H9 (cell line): ENCODE measurements at regions not wholly inside any gene's neighbourhood (a gene's known extent, or its start where the extent isn't known, plus 50 kb on each side); places are given as distances from the start of the nearest gene placed in this dataset.

Experiments used
- DNase-seq: peaks from one replicate; pipeline ENCODE4 v3.0.0-alpha.2; 2017
- H2AFZ ChIP-seq: one replicate; pipeline ENCODE4 v1.6.1; 2013; ENCODE audit warnings: mild to moderate bottlenecking, low read length, control low read depth, moderate library complexity
- H2AK5ac ChIP-seq: 2 replicates; pipeline ENCODE4 v1.6.1; 2013; ENCODE audit warnings: low read length, control low read depth, mixed read lengths; ENCODE audit not compliant: insufficient read length
- H2BK120ac ChIP-seq: one replicate; pipeline ENCODE4 v1.6.1; 2013; ENCODE audit warnings: low read depth, mild to moderate bottlenecking, low read length, control low read depth, inconsistent platforms; ENCODE audit not compliant: poor library complexity, severe bottlenecking
- H2BK12ac ChIP-seq: 2 replicates; pipeline ENCODE4 v1.6.1; 2013; ENCODE audit warnings: low read length, control low read depth, mixed read lengths, low read depth; ENCODE audit not compliant: insufficient read length
- H2BK15ac ChIP-seq: 2 replicates; pipeline ENCODE4 v1.6.1; 2013; ENCODE audit warnings: low read depth, low read length, control low read depth
- H2BK20ac ChIP-seq: one replicate; pipeline ENCODE4 v1.6.1; 2013; ENCODE audit warnings: low read depth, mild to moderate bottlenecking, low read length, control low read depth, inconsistent platforms; ENCODE audit not compliant: poor library complexity, severe bottlenecking
- H2BK5ac ChIP-seq: 2 replicates; pipeline ENCODE4 v1.6.1; 2013; ENCODE audit warnings: low read length, control low read depth, mixed read lengths; ENCODE audit not compliant: insufficient read length
- H3K14ac ChIP-seq: 2 replicates; pipeline ENCODE4 v1.6.1; 2013; ENCODE audit warnings: low read length, control low read depth; ENCODE audit not compliant: insufficient read depth
- H3K18ac ChIP-seq: 2 replicates; pipeline ENCODE4 v1.6.1; 2013; ENCODE audit warnings: low read depth, mild to moderate bottlenecking, mixed read lengths, low read length, control low read depth; ENCODE audit not compliant: insufficient read length
- H3K23ac ChIP-seq: 2 replicates; pipeline ENCODE4 v1.6.1; 2013; ENCODE audit warnings: low read length, control low read depth, mixed read lengths, low read depth; ENCODE audit not compliant: insufficient read length
- H3K23me2 ChIP-seq: 2 replicates; pipeline ENCODE4 v1.6.1; 2013; ENCODE audit warnings: low read depth, mild to moderate bottlenecking, mixed read lengths, low read length, control low read depth; ENCODE audit not compliant: insufficient read length, poor library complexity, severe bottlenecking
- H3K27ac ChIP-seq: 2 replicates; pipeline ENCODE4 v1.5.1; 2013; ENCODE audit warnings: low read length, control low read depth, mixed read lengths, low read depth; ENCODE audit not compliant: insufficient read length
- H3K27me3 ChIP-seq: 2 replicates; pipeline ENCODE4 v1.6.1; 2013; ENCODE audit warnings: low read length, control low read depth, inconsistent platforms; ENCODE audit not compliant: insufficient read depth
- H3K4ac ChIP-seq: 2 replicates; pipeline ENCODE4 v1.6.1; 2013; ENCODE audit warnings: low read depth, mild to moderate bottlenecking, control low read depth, inconsistent platforms, low read length, moderate library complexity
- H3K4me1 ChIP-seq: 2 replicates; pipeline ENCODE4 v1.6.1; 2013; ENCODE audit warnings: low read length, control low read depth, inconsistent platforms; ENCODE audit not compliant: insufficient read depth
- H3K4me2 ChIP-seq: 2 replicates; pipeline ENCODE4 v1.6.1; 2013; ENCODE audit warnings: low read length, control low read depth, mixed read lengths; ENCODE audit not compliant: insufficient read length, insufficient read depth
- H3K56ac ChIP-seq: 2 replicates; pipeline ENCODE4 v1.6.1; 2013; ENCODE audit warnings: low read depth, mild to moderate bottlenecking, mixed read lengths, low read length, control low read depth; ENCODE audit not compliant: insufficient read length
- H3K79me1 ChIP-seq: 2 replicates; pipeline ENCODE4 v1.6.1; 2013; ENCODE audit warnings: low read depth, mild to moderate bottlenecking, moderate library complexity, low read length, control low read depth, inconsistent platforms; ENCODE audit not compliant: insufficient read depth, poor library complexity, severe bottlenecking
- H3K79me2 ChIP-seq: 2 replicates; pipeline ENCODE4 v1.6.1; 2013; ENCODE audit warnings: low read length, control low read depth, inconsistent platforms; ENCODE audit not compliant: insufficient read depth
- H3K9ac ChIP-seq: 2 replicates; pipeline ENCODE4 v1.6.1; 2013; ENCODE audit warnings: low read length, control low read depth, mixed read lengths; ENCODE audit not compliant: insufficient read length; ENCODE audit errors: extremely low read depth
- H3K9me3 ChIP-seq: one replicate; pipeline ENCODE4 v1.6.1; 2013; ENCODE audit warnings: low read depth, low read length, inconsistent platforms; ENCODE audit not compliant: control insufficient read depth
- H3T11ph ChIP-seq: one replicate; pipeline ENCODE4 v1.6.1; 2013; ENCODE audit warnings: mild to moderate bottlenecking, low read length, control low read depth, inconsistent platforms
- H4K20me1 ChIP-seq: one replicate; pipeline ENCODE4 v1.6.1; 2013; ENCODE audit not compliant: control insufficient read depth, insufficient read length, insufficient read depth
- H4K5ac ChIP-seq: 2 replicates; pipeline ENCODE4 v1.6.1; 2013; ENCODE audit warnings: low read depth, mild to moderate bottlenecking, mixed read lengths, low read length, control low read depth; ENCODE audit not compliant: insufficient read length
- H4K8ac ChIP-seq: replicated peaks from 2 replicates; pipeline ENCODE4 v1.6.1; 2013; ENCODE audit warnings: low read length, control low read depth, mixed read lengths, low read depth; ENCODE audit not compliant: insufficient read length
- H4K91ac ChIP-seq: 2 replicates; pipeline ENCODE4 v1.6.1; 2013; ENCODE audit warnings: low read depth, mild to moderate bottlenecking, moderate library complexity, mixed read lengths, low read length, control low read depth; ENCODE audit not compliant: insufficient read length
- H3K27ac Mint-ChIP-seq, 3 experiments: 2 replicates in 2 of 3; 3 replicates in 1 of 3; pipeline ENCODE4 v1.8.0; 2020 to 2021; ENCODE audit warnings: mixed read lengths in 3 of 3, mild to moderate bottlenecking in 1 of 3, moderate library complexity in 1 of 3
- H3K27me3 Mint-ChIP-seq: 2 replicates; pipeline ENCODE4 v1.8.0; 2021; ENCODE audit warnings: low read depth, mild to moderate bottlenecking, moderate library complexity, mixed read lengths
- H3K36me3 Mint-ChIP-seq, 3 experiments: 2 replicates in 2 of 3; 3 replicates in 1 of 3; pipeline ENCODE4 v1.8.0; 2020 to 2021; ENCODE audit warnings: low read depth in 3 of 3, mixed read lengths in 3 of 3; ENCODE audit not compliant: insufficient read depth in 1 of 3
- H3K4me1 Mint-ChIP-seq, 2 experiments: 2 replicates each; pipeline ENCODE4 v1.8.0; 2020; ENCODE audit warnings: mixed read lengths in 2 of 2
- H3K4me3 Mint-ChIP-seq, 2 experiments: 2 replicates in 1 of 2; 3 replicates in 1 of 2; pipeline ENCODE4 v1.8.0; 2020 to 2021; ENCODE audit warnings: mild to moderate bottlenecking in 2 of 2, mixed read lengths in 2 of 2, moderate library complexity in 1 of 2
- H3K9me3 Mint-ChIP-seq, 2 experiments: 2 replicates in 1 of 2; 3 replicates in 1 of 2; pipeline ENCODE4 v1.8.0; 2020; ENCODE audit warnings: mild to moderate bottlenecking in 2 of 2, mixed read lengths in 2 of 2, moderate library complexity in 1 of 2
- WGBS: extraction: QIAGEN DNeasy Blood & Tissue Kit; methylation state at CpG from one replicate; pipeline ENCODE4 v1.1.7; 2013; ENCODE audit warnings: missing lambda C conversion rate, low lambda C conversion rate, mixed read lengths; ENCODE audit not compliant: insufficient read length; ENCODE audit errors: extremely low coverage; 5-methylcytosine and 5-hydroxymethylcytosine counted together
- TF ChIP-seq, protein P1 (sequence below): fragments of 200-600 bp; sonication (generic); conservative IDR thresholded peaks from 3 replicates; pipeline ENCODE4 v1.8.0; 2021; ENCODE audit warnings: antibody characterized with exemption, mild to moderate bottlenecking

DNA sequence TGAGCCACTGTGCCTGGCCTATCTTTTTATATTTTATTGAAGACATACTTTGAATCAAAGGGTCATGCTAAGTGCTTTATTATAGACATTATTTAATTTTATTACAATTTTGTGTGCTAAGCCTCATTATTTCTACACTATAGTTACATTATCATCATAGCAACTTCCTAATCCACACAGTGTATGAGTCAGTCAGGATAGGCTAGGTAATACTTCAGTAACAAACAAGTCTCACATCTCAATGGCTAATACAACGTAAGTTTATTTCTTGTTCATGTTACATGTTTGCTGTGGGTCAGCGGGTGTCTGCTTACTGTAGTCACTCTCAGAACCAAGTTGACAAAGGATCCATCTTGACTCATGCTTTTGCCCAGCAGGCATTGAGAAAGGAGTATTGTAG, 292.6 kb upstream of the TGFBR2 start:
- Histone ChIP-seq H3K27ac (no peak overlapping the region), H4K8ac (no peak overlapping the region), H3K9ac (no peak overlapping the region), H3K27me3 (no peaks in the 10 kb centered on the region), H3T11ph (no peak overlapping the region), H4K5ac (no peak overlapping the region), H2AFZ (no peak overlapping the region), H3K14ac (no peak overlapping the region), H3K4me2 (no peak overlapping the region), H3K79me2 (no peaks in the 10 kb centered on the region), H3K4me1 (no peaks in the 10 kb centered on the region), H2BK20ac (no peak overlapping the region), H3K4ac (no peak overlapping the region), H3K9me3 (no peaks in the 10 kb centered on the region), H2BK12ac (no peak overlapping the region), H2BK120ac (no peak overlapping the region), H3K23me2 (no peaks in the 10 kb centered on the region), H2BK5ac (no peak overlapping the region), H3K56ac (no peak overlapping the region), H2BK15ac (no peak overlapping the region), H4K91ac (no peak overlapping the region), H3K79me1 (no peaks in the 10 kb centered on the region), H4K20me1 (no peaks in the 10 kb centered on the region), H2AK5ac (no peak overlapping the region), H3K23ac (no peak overlapping the region), H3K18ac (no peak overlapping the region)
- Mint-ChIP-seq H3K27me3 (no peaks in the 10 kb centered on the region), H3K4me3 (no peak overlapping the region), H3K36me3 (peaks cover 0 to 4% (median 0%) of the 10 kb centered on the region in 3 experiments; a peak in 2 of 7 replicates), H3K27ac (no peak overlapping the region), H3K4me1 (peaks cover 0 to 2% of the 10 kb centered on the region in 2 experiments; a peak in 1 of 4 replicates), H3K9me3 (peaks cover 4 to 6% of the 10 kb centered on the region in 2 experiments; a peak in 4 of 5 replicates)
- no peak for DNase-seq
- TF ChIP-seq, protein P1, sequence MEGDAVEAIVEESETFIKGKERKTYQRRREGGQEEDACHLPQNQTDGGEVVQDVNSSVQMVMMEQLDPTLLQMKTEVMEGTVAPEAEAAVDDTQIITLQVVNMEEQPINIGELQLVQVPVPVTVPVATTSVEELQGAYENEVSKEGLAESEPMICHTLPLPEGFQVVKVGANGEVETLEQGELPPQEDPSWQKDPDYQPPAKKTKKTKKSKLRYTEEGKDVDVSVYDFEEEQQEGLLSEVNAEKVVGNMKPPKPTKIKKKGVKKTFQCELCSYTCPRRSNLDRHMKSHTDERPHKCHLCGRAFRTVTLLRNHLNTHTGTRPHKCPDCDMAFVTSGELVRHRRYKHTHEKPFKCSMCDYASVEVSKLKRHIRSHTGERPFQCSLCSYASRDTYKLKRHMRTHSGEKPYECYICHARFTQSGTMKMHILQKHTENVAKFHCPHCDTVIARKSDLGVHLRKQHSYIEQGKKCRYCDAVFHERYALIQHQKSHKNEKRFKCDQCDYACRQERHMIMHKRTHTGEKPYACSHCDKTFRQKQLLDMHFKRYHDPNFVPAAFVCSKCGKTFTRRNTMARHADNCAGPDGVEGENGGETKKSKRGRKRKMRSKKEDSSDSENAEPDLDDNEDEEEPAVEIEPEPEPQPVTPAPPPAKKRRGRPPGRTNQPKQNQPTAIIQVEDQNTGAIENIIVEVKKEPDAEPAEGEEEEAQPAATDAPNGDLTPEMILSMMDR: no peak
- no CpG with 5 or more reads among the region's 2 CpGs for WGBS
